ENCODE measurements at regions not wholly inside any gene's neighbourhood (a gene's known extent, or its start where the extent isn't known, plus 50 kb on each side); places are given as distances from the start of the nearest gene placed in this dataset.

DNA sequence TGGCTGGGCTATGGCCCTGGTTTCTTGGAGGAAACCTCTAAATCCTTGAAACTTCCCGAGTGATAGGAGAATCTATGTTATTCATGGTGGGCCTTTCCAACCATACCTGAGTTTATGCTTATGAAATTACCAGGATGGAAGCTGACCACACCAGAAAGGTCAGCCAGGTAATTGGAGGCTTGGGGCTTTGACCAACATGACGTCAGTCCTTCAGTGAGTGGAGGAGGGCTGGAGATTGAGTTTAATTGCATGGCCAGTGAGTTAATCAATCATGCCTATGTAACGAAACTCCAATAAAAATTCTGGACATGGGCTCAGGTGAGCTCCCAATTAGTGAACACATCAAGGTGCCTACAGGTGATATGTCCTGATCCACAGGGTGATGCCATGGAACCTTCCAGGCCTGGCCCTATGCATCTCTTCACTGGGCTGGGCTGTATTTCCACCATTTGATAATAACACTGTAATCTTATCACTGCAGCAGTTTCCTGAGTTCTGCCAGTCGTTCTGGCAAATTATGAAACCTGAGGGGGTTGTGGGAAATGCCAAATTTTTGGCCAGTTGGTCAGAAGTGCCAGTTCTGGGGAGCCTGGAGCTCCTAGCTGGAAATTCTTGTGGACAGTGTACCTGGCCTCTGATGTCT is 106.5 kb downstream of the CDH26 start:
- peaks cover 5% of the 10 kb centered on the region for H3K4me1 Mint-ChIP-seq
- TF ChIP-seq, protein P1, sequence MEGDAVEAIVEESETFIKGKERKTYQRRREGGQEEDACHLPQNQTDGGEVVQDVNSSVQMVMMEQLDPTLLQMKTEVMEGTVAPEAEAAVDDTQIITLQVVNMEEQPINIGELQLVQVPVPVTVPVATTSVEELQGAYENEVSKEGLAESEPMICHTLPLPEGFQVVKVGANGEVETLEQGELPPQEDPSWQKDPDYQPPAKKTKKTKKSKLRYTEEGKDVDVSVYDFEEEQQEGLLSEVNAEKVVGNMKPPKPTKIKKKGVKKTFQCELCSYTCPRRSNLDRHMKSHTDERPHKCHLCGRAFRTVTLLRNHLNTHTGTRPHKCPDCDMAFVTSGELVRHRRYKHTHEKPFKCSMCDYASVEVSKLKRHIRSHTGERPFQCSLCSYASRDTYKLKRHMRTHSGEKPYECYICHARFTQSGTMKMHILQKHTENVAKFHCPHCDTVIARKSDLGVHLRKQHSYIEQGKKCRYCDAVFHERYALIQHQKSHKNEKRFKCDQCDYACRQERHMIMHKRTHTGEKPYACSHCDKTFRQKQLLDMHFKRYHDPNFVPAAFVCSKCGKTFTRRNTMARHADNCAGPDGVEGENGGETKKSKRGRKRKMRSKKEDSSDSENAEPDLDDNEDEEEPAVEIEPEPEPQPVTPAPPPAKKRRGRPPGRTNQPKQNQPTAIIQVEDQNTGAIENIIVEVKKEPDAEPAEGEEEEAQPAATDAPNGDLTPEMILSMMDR (conservative IDR thresholded peaks at IDR 0.05) = no peak
- H3K9me3 Mint-ChIP-seq = no peaks in the 10 kb centered on the region
- no peaks in the 10 kb centered on the region for H3K27me3 Mint-ChIP-seq (ENCODE audit: low read depth)
- no peak for DNase-seq (ENCODE audit: low read depth, low spot score)
- no peaks in the 10 kb centered on the region for H3K36me3 Mint-ChIP-seq (ENCODE audit: low read depth)
- no peak overlapping the region for H3K27ac Mint-ChIP-seq (ENCODE audit: unreplicated experiment)
- H3K4me3 Mint-ChIP-seq = no peak overlapping the region

DNA sequence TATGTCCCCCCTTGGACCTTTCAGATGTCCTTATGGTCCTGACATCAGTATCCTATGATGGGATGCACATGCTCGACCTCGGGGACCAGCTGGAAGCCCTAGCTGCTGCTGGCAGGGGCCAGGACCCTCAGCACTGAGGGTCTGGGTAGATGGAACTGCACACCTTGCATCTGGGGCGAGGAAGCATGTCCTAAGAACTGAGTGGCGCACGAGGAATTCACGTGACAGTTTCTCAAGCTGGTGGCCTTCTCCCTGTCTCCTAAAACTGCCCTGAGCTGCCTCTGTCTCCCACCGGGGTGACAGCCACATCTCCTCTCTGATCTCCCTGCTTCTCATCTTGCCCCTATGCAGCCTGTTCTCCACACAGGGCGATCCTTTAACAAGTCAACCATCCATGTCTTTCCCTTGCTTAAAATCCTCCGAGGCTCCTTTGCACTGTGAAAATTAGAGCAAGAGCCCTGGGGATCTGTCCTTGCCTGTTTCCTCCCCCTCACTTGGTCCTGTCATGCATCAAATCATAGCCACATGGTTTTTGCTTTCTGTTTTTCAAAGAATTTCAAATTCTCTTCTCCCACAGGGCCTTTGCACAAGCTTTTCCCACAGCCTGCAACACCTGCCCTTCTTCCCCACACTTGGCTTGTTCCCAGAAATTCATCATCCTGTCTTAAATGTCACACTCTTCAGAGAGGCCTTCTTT is 107.7 kb downstream of the CDH26 start:
- peaks cover 7% of the 10 kb centered on the region for H3K4me1 Mint-ChIP-seq
- TF ChIP-seq, protein P1 (conservative IDR thresholded peaks at IDR 0.05) = no peak
- H3K4me3 Mint-ChIP-seq = no peak overlapping the region
- H3K9me3 Mint-ChIP-seq = no peaks in the 10 kb centered on the region
- no peaks in the 10 kb centered on the region for H3K36me3 Mint-ChIP-seq (ENCODE audit: low read depth)
- no peak overlapping the region for H3K27ac Mint-ChIP-seq (ENCODE audit: unreplicated experiment)
- no peaks in the 10 kb centered on the region for H3K27me3 Mint-ChIP-seq (ENCODE audit: low read depth)
- DNase-seq (ENCODE audit: low read depth, low spot score) = no peak

DNA sequence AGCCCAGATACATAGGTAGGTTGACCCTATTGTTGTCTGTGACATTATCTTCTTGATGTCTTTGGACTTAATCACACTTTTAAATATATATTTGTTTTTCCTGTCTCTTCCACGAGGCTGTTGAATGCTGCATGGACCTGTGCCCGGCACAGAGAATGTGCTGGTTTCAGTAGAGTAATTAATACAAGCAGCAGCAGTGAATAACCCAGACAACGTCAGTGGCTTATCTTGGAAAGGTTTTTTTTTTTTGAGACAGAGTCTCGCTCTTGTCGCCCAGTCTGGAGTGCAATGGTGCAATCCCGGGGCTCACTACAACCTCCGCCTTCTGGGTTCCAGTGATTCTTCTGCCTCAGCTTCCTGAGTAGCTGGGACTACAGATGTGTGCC is 108.2 kb downstream of the CDH26 start:
- Mint-ChIP-seq H3K27ac (ENCODE audit: unreplicated experiment) (no peak overlapping the region), H3K27me3 (ENCODE audit: low read depth) (no peaks in the 10 kb centered on the region), H3K4me1 (peaks cover 7% of the 10 kb centered on the region), H3K4me3 (no peak overlapping the region), H3K36me3 (ENCODE audit: low read depth) (no peaks in the 10 kb centered on the region), H3K9me3 (no peaks in the 10 kb centered on the region)
- TF ChIP-seq, protein P1 (conservative IDR thresholded peaks at IDR 0.05) = no peak
- no peak for DNase-seq (ENCODE audit: low read depth, low spot score)

DNA sequence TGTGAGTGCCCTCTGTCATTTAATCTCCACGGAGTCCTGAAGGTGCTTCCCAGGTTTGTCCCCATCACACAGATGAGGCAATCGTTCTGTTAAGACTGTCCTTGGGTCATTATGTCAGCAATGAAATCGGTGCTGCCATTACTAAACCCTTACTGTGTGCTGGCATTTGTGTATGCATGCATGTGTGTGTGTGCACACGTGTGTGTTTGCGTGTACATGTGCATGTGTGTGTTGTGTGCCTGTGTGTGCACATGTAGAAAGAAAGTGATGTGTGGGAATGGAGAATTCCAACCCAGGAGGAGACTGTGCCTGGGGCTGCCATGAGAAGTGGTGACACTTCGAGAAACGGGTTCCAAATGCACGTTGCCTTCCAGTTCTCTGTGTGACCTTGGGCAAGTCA is 110.3 kb downstream of the CDH26 start:
- DNase-seq (ENCODE audit: low read depth, low spot score) = no peak
- Mint-ChIP-seq H3K36me3 (ENCODE audit: low read depth) (no peaks in the 10 kb centered on the region), H3K27me3 (ENCODE audit: low read depth) (peaks cover 2% of the 10 kb centered on the region), H3K4me1 (peaks cover 7% of the 10 kb centered on the region), H3K27ac (ENCODE audit: unreplicated experiment) (no peak overlapping the region), H3K4me3 (no peak overlapping the region), H3K9me3 (peaks cover 3% of the 10 kb centered on the region)
- TF ChIP-seq, protein P1 (conservative IDR thresholded peaks at IDR 0.05) = no peak

DNA sequence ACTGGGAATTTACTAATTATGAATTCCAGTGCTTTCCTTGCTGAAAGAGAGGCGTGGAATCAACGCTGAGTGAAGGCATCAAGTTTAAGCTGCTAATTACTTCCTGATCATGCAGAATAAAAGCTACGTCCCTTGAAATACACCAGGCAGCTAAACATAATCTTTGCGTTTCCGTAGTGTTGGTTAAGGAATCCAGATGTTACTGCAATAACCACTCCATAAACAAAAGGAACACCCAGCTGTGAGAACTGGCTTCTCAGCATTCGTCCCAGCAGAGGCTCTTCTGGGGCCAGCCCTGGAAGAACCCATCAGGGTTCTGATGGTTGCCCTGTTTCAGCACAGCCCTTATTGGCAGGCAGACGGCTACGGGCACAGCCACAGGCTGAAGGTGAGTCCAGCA is 111.4 kb downstream of the CDH26 start:
- Mint-ChIP-seq H3K36me3 (ENCODE audit: low read depth) (no peaks in the 10 kb centered on the region), H3K4me3 (no peak overlapping the region), H3K4me1 (peaks cover 7% of the 10 kb centered on the region), H3K27me3 (ENCODE audit: low read depth) (peaks cover 2% of the 10 kb centered on the region), H3K9me3 (peaks cover 3% of the 10 kb centered on the region), H3K27ac (ENCODE audit: unreplicated experiment) (no peak overlapping the region)
- TF ChIP-seq, protein P1 (conservative IDR thresholded peaks at IDR 0.05) = no peak
- DNase-seq (ENCODE audit: low read depth, low spot score) = no peak

All from neural crest cell (in vitro differentiated cells).